ENCODE measurements at regions not wholly inside any gene's neighbourhood (a gene's known extent, or its start where the extent isn't known, plus 50 kb on each side); places are given as distances from the start of the nearest gene placed in this dataset.

DNA sequence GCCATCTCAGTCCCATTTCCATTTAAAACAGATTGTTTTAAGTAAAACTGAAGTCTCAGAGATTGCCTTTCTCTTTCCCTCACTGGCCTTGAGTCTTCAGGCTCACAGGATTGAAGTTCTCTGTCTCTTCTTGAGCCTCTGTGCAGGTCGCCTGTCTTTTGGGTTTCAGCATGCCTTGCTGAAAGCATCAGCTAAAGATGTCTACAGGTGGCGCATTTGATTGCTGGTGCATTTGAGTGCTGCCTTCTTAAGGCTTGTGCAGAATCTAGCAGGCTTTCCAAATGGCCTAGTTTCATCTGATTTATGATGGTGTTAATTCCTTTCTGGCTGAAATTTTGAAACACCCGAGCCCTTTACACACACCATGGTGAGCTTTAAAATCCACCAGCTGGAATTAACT lies 1062.2 kb upstream of the FBXO33 start:
- Histone ChIP-seq H3K9me3 (ENCODE audit: control insufficient read depth, low read length) (no peaks in the 10 kb centered on the region), H3K4me1 (ENCODE audit: control insufficient read depth, insufficient read depth, low read length, poor library complexity, severe bottlenecking) (no peaks in the 10 kb centered on the region), H3K4me3 (ENCODE audit: extremely low read depth, insufficient read depth, low read length, poor library complexity, severe bottlenecking) (no peak overlapping the region), H3K36me3 (ENCODE audit: control insufficient read depth, insufficient read depth, low read length) (no peaks in the 10 kb centered on the region), H3K27ac (ENCODE audit: low read depth, low read length, severe bottlenecking) (no peak overlapping the region)
- 71 to 89% methylated on average over 1 to 2 of the region's 3 CpGs for WGBS, 2 experiments (ENCODE audit: insufficient coverage in 2 of 2)

DNA sequence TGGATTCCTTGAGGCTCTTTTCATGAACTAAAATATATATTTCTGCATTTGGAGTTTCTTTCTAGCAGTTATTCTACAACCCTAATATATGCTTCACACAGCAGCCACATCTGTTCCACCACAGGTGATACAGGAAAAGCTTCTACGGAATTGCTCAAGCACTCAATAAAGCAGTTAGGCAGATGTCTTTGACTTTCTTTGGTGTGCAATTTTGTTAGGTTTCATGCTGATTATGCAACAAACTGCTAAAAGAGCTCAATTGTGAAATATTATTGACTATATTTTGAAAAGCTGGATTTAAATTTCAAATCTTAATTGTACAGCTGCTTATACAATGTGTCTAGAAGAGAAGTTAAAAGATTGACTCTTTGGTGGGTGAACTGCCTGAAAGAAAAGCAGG lies 1055.6 kb upstream of the FBXO33 start:
- Histone ChIP-seq H3K9me3 (ENCODE audit: control insufficient read depth, low read length) (no peaks in the 10 kb centered on the region), H3K27ac (ENCODE audit: low read depth, low read length, severe bottlenecking) (no peak overlapping the region), H3K36me3 (ENCODE audit: control insufficient read depth, insufficient read depth, low read length) (no peaks in the 10 kb centered on the region), H3K4me1 (ENCODE audit: control insufficient read depth, insufficient read depth, low read length, poor library complexity, severe bottlenecking) (no peaks in the 10 kb centered on the region), H3K4me3 (ENCODE audit: extremely low read depth, insufficient read depth, low read length, poor library complexity, severe bottlenecking) (no peak overlapping the region)
- 100% methylated on average over 1 of the region's 1 CpG for WGBS, 2 experiments (ENCODE audit: insufficient coverage in 2 of 2)

DNA sequence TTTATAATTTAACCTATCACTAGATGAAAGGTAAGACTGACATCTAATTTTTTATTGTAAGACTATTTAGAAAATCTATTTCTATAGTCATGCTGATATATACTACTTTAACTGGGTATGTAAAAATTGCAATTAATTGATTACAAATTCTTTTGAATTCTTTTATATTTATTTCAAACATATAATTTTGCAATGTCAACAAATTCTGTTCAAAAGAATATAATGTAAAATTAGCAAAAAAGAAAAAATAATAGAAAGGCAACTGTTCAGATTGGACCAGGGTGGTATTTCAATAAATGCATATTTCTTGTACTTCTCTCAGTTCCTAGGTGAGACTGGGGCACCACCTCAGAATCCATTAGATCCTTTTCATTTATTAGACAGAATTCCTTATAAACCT lies 1053.5 kb upstream of the FBXO33 start:
- Histone ChIP-seq H3K36me3 (ENCODE audit: control insufficient read depth, insufficient read depth, low read length) (no peaks in the 10 kb centered on the region), H3K4me1 (ENCODE audit: control insufficient read depth, insufficient read depth, low read length, poor library complexity, severe bottlenecking) (no peaks in the 10 kb centered on the region), H3K4me3 (ENCODE audit: extremely low read depth, insufficient read depth, low read length, poor library complexity, severe bottlenecking) (no peak overlapping the region), H3K27ac (ENCODE audit: low read depth, low read length, severe bottlenecking) (no peak overlapping the region), H3K9me3 (ENCODE audit: control insufficient read depth, low read length) (no peaks in the 10 kb centered on the region)

DNA sequence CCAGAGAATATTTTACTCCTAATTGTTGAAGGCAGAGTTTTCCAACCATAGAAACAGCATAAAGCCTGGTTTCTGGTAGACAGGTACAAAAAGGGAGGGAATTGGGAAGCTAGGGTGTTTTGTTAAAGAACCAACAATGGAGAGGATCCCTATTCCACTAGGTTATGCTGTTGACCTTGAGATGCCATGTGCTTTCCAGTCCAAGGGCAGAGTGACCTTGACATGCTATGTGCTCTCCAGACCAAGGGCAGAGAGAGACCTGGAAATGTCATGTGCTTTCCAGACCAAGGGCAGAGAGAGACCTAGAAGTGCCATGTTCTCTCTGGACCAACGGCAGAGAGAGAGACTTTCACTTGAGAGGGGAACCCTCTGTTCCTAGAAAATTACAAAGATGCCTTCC lies 1043.8 kb upstream of the FBXO33 start:
- no peaks in the 10 kb centered on the region for H3K36me3 ChIP-seq (ENCODE audit: control insufficient read depth, insufficient read depth, low read length)
- no peak overlapping the region for H3K27ac ChIP-seq (ENCODE audit: low read depth, low read length, severe bottlenecking)
- H3K4me3 ChIP-seq (ENCODE audit: extremely low read depth, insufficient read depth, low read length, poor library complexity, severe bottlenecking), result no peak overlapping the region
- H3K4me1 ChIP-seq (ENCODE audit: control insufficient read depth, insufficient read depth, low read length, poor library complexity, severe bottlenecking), result no peaks in the 10 kb centered on the region
- 73 to 83% methylated on average over 1 of the region's 1 CpG for WGBS, 2 experiments (ENCODE audit: insufficient coverage in 2 of 2)
- H3K9me3 ChIP-seq (ENCODE audit: control insufficient read depth, low read length), result peaks cover 25% of the 10 kb centered on the region

DNA sequence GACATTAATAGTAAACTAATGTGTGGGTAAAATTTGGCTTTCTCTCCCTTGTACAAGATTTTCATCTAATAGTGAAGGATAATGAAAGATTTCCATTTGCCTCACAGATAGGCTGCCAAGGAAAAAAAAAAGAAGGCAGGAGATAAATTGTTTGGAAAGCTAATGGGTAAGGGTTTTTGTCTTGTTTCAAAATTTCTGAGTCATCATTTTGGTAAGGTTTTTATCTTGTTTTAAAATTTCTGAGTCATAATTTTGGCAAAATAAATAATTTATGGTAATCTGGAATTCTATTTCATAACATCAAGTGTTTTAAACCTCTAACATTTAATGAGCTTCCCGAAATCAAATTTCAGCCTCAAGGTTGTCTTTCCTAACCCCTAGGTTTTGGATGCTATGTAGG lies 1035.7 kb upstream of the FBXO33 start:
- 100% methylated on average over 1 of the region's 1 CpG; no CpG with 5 or more reads in 1 of the 2 experiments for WGBS, 2 experiments (ENCODE audit: insufficient coverage in 2 of 2)
- Histone ChIP-seq H3K27ac (ENCODE audit: low read depth, low read length, severe bottlenecking) (no peak overlapping the region), H3K4me3 (ENCODE audit: extremely low read depth, insufficient read depth, low read length, poor library complexity, severe bottlenecking) (no peak overlapping the region), H3K9me3 (ENCODE audit: control insufficient read depth, low read length) (peaks cover 16% of the 10 kb centered on the region), H3K4me1 (ENCODE audit: control insufficient read depth, insufficient read depth, low read length, poor library complexity, severe bottlenecking) (no peaks in the 10 kb centered on the region), H3K36me3 (ENCODE audit: control insufficient read depth, insufficient read depth, low read length) (no peaks in the 10 kb centered on the region)

DNA sequence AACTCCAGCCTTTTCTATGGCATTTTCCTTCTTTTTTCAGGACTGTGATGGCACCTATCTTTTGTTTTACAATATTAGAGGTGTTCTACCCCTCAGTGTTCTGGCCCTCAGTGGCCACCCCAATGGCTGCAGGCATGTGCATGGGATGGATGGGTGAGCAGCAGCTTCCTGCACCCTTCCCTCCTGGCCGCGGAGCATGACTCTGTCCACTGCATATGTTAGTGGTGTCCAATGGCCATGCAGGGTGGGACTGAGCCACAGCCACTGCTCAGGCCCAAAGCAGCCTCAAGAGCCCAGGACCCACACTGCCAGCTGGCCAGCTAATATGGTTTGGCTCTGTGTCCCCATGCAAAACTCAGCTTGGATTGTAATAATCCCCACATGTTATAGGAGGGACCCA lies 1032.3 kb upstream of the FBXO33 start:
- no peak overlapping the region for H3K4me3 ChIP-seq (ENCODE audit: extremely low read depth, insufficient read depth, low read length, poor library complexity, severe bottlenecking)
- H3K36me3 ChIP-seq (ENCODE audit: control insufficient read depth, insufficient read depth, low read length), result no peaks in the 10 kb centered on the region
- no peaks in the 10 kb centered on the region for H3K4me1 ChIP-seq (ENCODE audit: control insufficient read depth, insufficient read depth, low read length, poor library complexity, severe bottlenecking)
- WGBS, 2 experiments (ENCODE audit: insufficient coverage in 2 of 2), result 92% methylated on average over 2 of the region's 2 CpGs; no CpG with 5 or more reads in 1 of the 2 experiments
- H3K27ac ChIP-seq (ENCODE audit: low read depth, low read length, severe bottlenecking), result no peak overlapping the region
- peaks cover 9% of the 10 kb centered on the region for H3K9me3 ChIP-seq (ENCODE audit: control insufficient read depth, low read length)

DNA sequence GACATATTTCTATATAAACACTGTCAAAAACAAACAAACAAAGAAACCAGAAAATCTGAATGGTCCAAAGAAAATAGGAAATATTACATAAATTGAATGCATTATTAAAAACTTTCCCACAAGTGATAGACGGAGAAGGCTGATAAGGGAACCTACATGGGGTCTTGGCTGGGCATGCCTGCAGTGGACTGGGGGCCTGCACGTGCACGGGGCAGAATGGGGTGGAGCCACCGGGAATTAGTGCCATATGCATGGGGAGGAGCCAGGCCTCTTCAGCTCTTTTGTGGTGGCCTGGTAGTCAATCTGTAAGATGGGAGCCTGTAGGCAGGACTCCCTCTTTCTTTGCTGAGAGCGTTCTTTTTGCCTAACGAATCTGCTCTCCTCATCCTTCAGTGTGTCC lies 1031.7 kb upstream of the FBXO33 start:
- no peak overlapping the region for H3K4me3 ChIP-seq (ENCODE audit: extremely low read depth, insufficient read depth, low read length, poor library complexity, severe bottlenecking)
- H3K4me1 ChIP-seq (ENCODE audit: control insufficient read depth, insufficient read depth, low read length, poor library complexity, severe bottlenecking), result no peaks in the 10 kb centered on the region
- H3K36me3 ChIP-seq (ENCODE audit: control insufficient read depth, insufficient read depth, low read length), result no peaks in the 10 kb centered on the region
- peaks cover 9% of the 10 kb centered on the region for H3K9me3 ChIP-seq (ENCODE audit: control insufficient read depth, low read length)
- 90% methylated on average over 5 of the region's 6 CpGs for WGBS, 2 experiments (ENCODE audit: insufficient coverage in 2 of 2)
- no peak overlapping the region for H3K27ac ChIP-seq (ENCODE audit: low read depth, low read length, severe bottlenecking)

DNA sequence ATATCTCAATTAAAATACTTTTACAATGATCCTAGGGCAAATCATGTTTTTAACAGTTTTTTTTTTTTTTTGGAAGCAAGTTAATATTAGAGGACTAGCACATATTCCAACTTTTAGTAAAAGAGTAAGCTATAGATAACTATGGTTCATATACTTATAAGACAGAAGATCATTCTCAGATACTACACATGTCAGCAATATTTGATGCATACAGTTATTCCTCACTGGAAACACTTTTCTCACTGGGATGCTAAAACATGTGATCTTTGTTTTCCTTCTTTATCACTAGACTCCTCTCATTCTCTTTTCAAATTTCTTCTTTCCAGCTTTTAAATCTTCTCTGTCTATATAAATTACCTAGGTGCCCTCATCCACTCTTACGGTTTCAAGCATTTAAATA lies 1020.4 kb upstream of the FBXO33 start:
- 100% methylated on average over 1 of the region's 1 CpG for WGBS, 2 experiments (ENCODE audit: insufficient coverage in 2 of 2)

DNA sequence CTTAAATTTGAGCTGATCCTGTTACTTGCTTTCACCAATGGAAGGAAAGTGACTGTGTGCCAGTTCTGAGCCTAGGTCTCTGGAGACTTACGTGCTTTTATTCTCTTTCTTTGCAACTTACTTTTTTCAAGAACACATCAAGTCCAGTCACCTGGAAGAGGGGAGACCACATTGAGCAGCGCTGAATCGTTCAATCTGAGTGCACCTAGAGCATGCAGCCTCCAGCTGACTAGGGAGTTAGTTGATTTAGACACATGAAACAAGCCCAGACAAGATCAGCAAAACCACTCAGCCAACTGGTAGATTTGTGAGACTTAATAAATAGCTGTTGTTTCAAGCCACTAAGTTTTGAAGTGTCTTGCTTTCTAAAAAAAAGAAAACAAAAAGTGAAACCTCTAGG lies 1014.8 kb upstream of the FBXO33 start:
- Histone ChIP-seq H3K4me3 (ENCODE audit: extremely low read depth, insufficient read depth, low read length, poor library complexity, severe bottlenecking) (no peak overlapping the region), H3K9me3 (ENCODE audit: control insufficient read depth, low read length) (no peaks in the 10 kb centered on the region), H3K4me1 (ENCODE audit: control insufficient read depth, insufficient read depth, low read length, poor library complexity, severe bottlenecking) (no peaks in the 10 kb centered on the region), H3K27ac (ENCODE audit: low read depth, low read length, severe bottlenecking) (no peak overlapping the region), H3K36me3 (ENCODE audit: control insufficient read depth, insufficient read depth, low read length) (no peaks in the 10 kb centered on the region)
- no CpG with 5 or more reads among the region's 3 CpGs for WGBS, 2 experiments (ENCODE audit: insufficient coverage in 2 of 2)

More for the DNA sequence above, 1020.4 kb upstream of the FBXO33 start:
- Histone ChIP-seq H3K4me3 (ENCODE audit: extremely low read depth, insufficient read depth, low read length, poor library complexity, severe bottlenecking) (no peak overlapping the region), H3K4me1 (ENCODE audit: control insufficient read depth, insufficient read depth, low read length, poor library complexity, severe bottlenecking) (no peaks in the 10 kb centered on the region), H3K36me3 (ENCODE audit: control insufficient read depth, insufficient read depth, low read length) (no peaks in the 10 kb centered on the region), H3K9me3 (ENCODE audit: control insufficient read depth, low read length) (no peaks in the 10 kb centered on the region), H3K27ac (ENCODE audit: low read depth, low read length, severe bottlenecking) (no peak overlapping the region)

DNA sequence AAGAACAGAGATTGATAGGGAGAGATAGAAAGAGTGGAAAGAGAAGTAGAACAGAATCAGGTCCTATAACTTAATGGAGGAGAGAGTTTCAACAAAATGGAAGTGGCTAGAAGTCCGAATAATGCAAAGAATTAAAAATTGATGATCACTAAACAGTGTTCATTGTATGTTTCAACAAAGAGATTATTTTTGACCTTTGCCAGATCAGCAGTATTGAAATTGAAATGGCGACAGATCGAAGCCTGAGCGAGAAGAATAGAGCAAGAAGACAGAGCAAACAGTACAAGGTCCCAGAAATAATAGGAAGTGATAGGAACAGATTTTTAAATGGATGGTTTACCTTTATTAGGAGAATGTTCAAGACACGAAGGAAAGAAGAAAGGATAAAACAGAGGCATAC lies 1012.8 kb upstream of the FBXO33 start:
- no peaks in the 10 kb centered on the region for H3K4me1 ChIP-seq (ENCODE audit: control insufficient read depth, insufficient read depth, low read length, poor library complexity, severe bottlenecking)
- no peak overlapping the region for H3K27ac ChIP-seq (ENCODE audit: low read depth, low read length, severe bottlenecking)
- WGBS, 2 experiments (ENCODE audit: insufficient coverage in 2 of 2), result 90 to 95% methylated on average over 4 of the region's 5 CpGs
- H3K36me3 ChIP-seq (ENCODE audit: control insufficient read depth, insufficient read depth, low read length), result no peaks in the 10 kb centered on the region
- H3K9me3 ChIP-seq (ENCODE audit: control insufficient read depth, low read length), result no peaks in the 10 kb centered on the region
- no peak overlapping the region for H3K4me3 ChIP-seq (ENCODE audit: extremely low read depth, insufficient read depth, low read length, poor library complexity, severe bottlenecking)

DNA sequence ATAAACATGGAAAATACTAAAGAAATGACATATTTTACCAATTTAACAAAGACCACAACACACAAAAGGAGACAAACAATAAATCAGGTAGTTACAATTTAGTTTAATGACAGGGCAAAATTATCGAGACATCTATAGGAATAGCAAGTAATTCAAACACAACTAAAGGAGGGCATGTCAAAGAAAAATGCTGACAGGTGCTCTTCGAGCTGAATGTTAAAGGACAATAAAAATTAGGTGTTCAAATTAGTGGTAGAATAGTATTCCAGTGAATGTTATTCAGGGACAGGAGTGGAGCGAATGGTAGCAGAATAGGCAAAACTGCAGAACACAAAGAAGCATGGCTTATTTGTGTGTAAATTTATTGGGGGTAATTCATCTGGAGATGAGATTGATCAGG lies 1004.3 kb upstream of the FBXO33 start:
- H3K4me1 ChIP-seq (ENCODE audit: control insufficient read depth, insufficient read depth, low read length, poor library complexity, severe bottlenecking), result no peaks in the 10 kb centered on the region
- H3K9me3 ChIP-seq (ENCODE audit: control insufficient read depth, low read length), result no peaks in the 10 kb centered on the region
- 85 to 95% methylated on average over 2 of the region's 3 CpGs for WGBS, 2 experiments (ENCODE audit: insufficient coverage in 2 of 2)

More for the DNA sequence above, 1004.3 kb upstream of the FBXO33 start:
- Histone ChIP-seq H3K36me3 (ENCODE audit: control insufficient read depth, insufficient read depth, low read length) (no peaks in the 10 kb centered on the region), H3K4me3 (ENCODE audit: extremely low read depth, insufficient read depth, low read length, poor library complexity, severe bottlenecking) (no peak overlapping the region), H3K27ac (ENCODE audit: low read depth, low read length, severe bottlenecking) (no peak overlapping the region)

Data from mesodermal cell (in vitro differentiated cells).